ENCODE measurements at regions not wholly inside any gene's neighbourhood (a gene's known extent, or its start where the extent isn't known, plus 50 kb on each side); places are given as distances from the start of the nearest gene placed in this dataset.

DNA sequence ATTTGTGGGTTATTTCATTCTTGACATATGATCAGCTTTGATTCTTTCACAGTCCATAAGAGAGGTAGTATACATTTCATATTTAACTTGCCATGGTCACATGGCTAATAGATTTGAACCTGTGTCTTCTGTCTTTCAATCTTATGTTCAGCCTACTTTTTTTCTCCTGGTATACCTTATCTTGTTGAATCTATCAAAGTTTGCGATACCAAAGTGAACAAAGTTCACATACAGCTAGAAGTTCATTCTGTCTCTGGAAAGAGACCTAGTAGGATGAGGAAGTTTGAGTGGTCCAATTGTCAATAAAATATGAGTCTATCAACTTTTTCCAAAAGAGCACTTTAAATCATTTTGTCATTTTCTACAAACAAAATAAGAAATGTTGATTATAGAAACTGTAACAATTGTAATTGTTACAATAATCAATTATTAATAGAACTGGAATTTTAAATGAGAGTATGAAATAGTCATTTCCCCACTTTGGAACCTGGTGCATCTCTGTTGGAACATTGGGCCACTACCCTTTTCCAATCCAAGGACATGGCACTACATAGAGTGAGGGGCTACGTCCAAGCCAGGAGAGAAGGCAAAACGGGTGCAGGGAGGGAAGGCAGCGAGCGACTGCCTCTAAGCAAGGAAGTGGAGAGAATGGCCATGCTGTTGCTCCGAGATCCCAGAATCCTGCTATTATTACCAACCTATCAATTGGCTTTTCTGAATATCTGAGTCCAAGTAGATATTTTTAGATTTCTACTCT lies 194.2 kb upstream of the FOXQ1 start:
- Histone ChIP-seq H2AFZ (ENCODE audit: low read depth, low read length) (no peak overlapping the region), H3K36me3 (replicated peaks; ENCODE audit: low read depth, low read length) (no peaks in the 10 kb centered on the region), H3K79me2 (ENCODE audit: low read length) (no peaks in the 10 kb centered on the region), H3K9me3 (ENCODE audit: insufficient read depth, low read length) (no peaks in the 10 kb centered on the region), H3K4me2 (ENCODE audit: low read length) (no peak overlapping the region), H4K20me1 (ENCODE audit: insufficient read depth, low read length) (no peaks in the 10 kb centered on the region), H3K4me3 (ENCODE audit: low read length) (no peak overlapping the region), H3K9ac (ENCODE audit: low read length) (no peak overlapping the region), H3K4me1 (ENCODE audit: low read length) (no peaks in the 10 kb centered on the region), H3K27me3 (ENCODE audit: low read depth, low read length) (peaks cover 30% of the 10 kb centered on the region), H3K27ac (ENCODE audit: low read length) (no peak overlapping the region)
- TF ChIP-seq EZH2phosphoT487 (IDR thresholded peaks at IDR 0.05; ENCODE audit: low read depth) (no peak), CTCF (IDR thresholded peaks at IDR 0.05; ENCODE audit: low read depth, low read length) (no peak)

DNA sequence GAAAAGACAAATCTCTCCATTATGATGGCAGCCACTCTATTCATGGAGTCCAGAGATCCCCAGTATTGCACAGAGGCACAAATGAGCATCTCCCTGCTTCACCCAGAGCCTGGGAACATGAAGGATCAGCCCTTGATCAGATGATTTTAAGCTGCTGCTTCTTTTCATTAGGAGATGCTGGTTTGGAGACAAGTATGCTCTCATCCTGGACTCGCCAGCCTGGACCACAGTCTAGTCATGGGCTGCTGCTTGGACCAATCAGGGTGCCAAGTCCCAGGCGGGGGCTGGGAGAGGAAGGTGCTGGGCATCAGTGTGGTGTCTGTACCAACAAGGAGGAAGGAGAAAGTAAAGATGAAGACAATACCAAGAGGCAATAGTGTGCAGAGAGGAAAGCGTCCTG lies 195.7 kb upstream of the FOXQ1 start:
- H2AFZ ChIP-seq (ENCODE audit: low read depth, low read length), result no peak overlapping the region
- no peaks in the 10 kb centered on the region for H3K9me3 ChIP-seq (ENCODE audit: insufficient read depth, low read length)
- no peak overlapping the region for H3K9ac ChIP-seq (ENCODE audit: low read length)
- H3K79me2 ChIP-seq (ENCODE audit: low read length), result no peaks in the 10 kb centered on the region
- no peaks in the 10 kb centered on the region for H4K20me1 ChIP-seq (ENCODE audit: insufficient read depth, low read length)
- H3K36me3 ChIP-seq (replicated peaks; ENCODE audit: low read depth, low read length), result no peaks in the 10 kb centered on the region
- H3K27me3 ChIP-seq (ENCODE audit: low read depth, low read length), result peaks cover 25% of the 10 kb centered on the region
- no peak overlapping the region for H3K4me2 ChIP-seq (ENCODE audit: low read length)
- no peak overlapping the region for H3K27ac ChIP-seq (ENCODE audit: low read length)
- no peak for TF ChIP-seq CTCF (IDR thresholded peaks at IDR 0.05; ENCODE audit: low read depth, low read length)
- TF ChIP-seq EZH2phosphoT487 (IDR thresholded peaks at IDR 0.05; ENCODE audit: low read depth), result no peak
- H3K4me1 ChIP-seq (ENCODE audit: low read length), result no peaks in the 10 kb centered on the region
- no peak overlapping the region for H3K4me3 ChIP-seq (ENCODE audit: low read length)

- Histone ChIP-seq H3K4me3 (ENCODE audit: low read length) (no peak overlapping the region), H4K20me1 (ENCODE audit: insufficient read depth, low read length) (no peaks in the 10 kb centered on the region), H2AFZ (ENCODE audit: low read depth, low read length) (no peak overlapping the region), H3K4me2 (ENCODE audit: low read length) (no peak overlapping the region), H3K27ac (ENCODE audit: low read length) (no peak overlapping the region), H3K27me3 (ENCODE audit: low read depth, low read length) (peaks cover 18% of the 10 kb centered on the region), H3K36me3 (replicated peaks; ENCODE audit: low read depth, low read length) (no peaks in the 10 kb centered on the region), H3K9ac (ENCODE audit: low read length) (no peak overlapping the region), H3K79me2 (ENCODE audit: low read length) (no peaks in the 10 kb centered on the region), H3K4me1 (ENCODE audit: low read length) (no peaks in the 10 kb centered on the region), H3K9me3 (ENCODE audit: insufficient read depth, low read length) (no peaks in the 10 kb centered on the region)
- TF ChIP-seq EZH2phosphoT487 (IDR thresholded peaks at IDR 0.05; ENCODE audit: low read depth) (no peak), CTCF (IDR thresholded peaks at IDR 0.05; ENCODE audit: low read depth, low read length) (no peak)
These were observed 197.9 kb upstream of the FOXQ1 start for GRCh38 chr6:1113916-1114540.

- H3K4me1 ChIP-seq (ENCODE audit: low read length), result no peaks in the 10 kb centered on the region
- no peaks in the 10 kb centered on the region; the same call in 1 of the 2 replicates for H3K27me3 ChIP-seq (ENCODE audit: low read depth, low read length)
- H4K20me1 ChIP-seq (ENCODE audit: insufficient read depth, low read length), result no peaks in the 10 kb centered on the region
- TF ChIP-seq EZH2phosphoT487 (IDR thresholded peaks at IDR 0.05; ENCODE audit: low read depth) (no peak), CTCF (IDR thresholded peaks at IDR 0.05; ENCODE audit: low read depth, low read length) (no peak)
- no peaks in the 10 kb centered on the region for H3K9me3 ChIP-seq (ENCODE audit: insufficient read depth, low read length)
- no peak overlapping the region for H3K9ac ChIP-seq (ENCODE audit: low read length)
- H2AFZ ChIP-seq (ENCODE audit: low read depth, low read length), result no peak overlapping the region
- H3K4me3 ChIP-seq (ENCODE audit: low read length), result no peak overlapping the region
- no peak overlapping the region for H3K27ac ChIP-seq (ENCODE audit: low read length)
- H3K4me2 ChIP-seq (ENCODE audit: low read length), result no peak overlapping the region
- no peaks in the 10 kb centered on the region for H3K36me3 ChIP-seq (replicated peaks; ENCODE audit: low read depth, low read length)
- H3K79me2 ChIP-seq (ENCODE audit: low read length), result no peaks in the 10 kb centered on the region
These were observed 200.5 kb upstream of the FOXQ1 start for GRCh38 chr6:1111361-1111760.
